ENCODE measurements at regions not wholly inside any gene's neighbourhood (a gene's known extent, or its start where the extent isn't known, plus 50 kb on each side); places are given as distances from the start of the nearest gene placed in this dataset.
A peak's percentile ranks its signal among the peaks of the same experiment; 100 is the strongest.

DNA sequence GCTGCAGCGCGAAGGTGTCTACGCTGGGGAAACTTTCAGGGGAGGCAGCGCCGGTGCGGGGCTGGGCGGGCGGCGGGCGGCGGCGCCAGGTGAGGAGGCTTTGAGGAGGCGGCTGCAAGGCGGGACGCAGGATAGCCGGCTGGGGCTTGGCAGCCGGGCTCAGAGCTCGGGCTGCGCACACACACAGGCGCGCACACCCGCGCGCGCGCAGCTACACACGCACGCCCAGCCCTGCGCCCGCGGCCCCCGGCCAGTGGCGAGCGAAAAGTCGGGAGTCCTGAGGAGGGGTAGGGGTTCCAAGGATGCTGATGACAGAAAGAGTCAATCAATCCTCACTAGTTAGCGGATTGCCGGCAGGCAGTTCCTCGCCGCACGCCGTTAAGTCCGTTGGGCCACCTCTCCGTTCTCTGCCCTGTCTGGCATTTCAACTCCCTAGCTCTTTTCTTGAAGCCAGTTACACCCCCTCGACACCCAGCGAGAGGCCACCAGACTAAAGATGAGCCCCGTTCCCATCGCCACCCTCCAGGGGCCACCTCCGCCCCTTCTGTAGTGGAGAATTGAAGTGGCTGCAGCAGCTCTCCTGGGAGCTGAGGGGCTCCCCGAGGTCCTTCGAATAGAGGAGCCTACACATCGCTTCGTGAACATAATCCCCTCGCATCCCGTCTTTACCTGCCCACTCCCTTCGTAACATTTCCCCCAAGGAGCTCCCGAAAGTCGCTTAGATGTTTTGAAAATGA is 1640.3 kb upstream of the C9orf72 start, which contains the start of gene LINGO2:
Gene LINGO2 (minus strand): TSS at position 185 of the 737 bp plus-strand sequence.
- no peaks in the 10 kb centered on the region for H3K9me3 ChIP-seq (ENCODE audit: insufficient read depth in 2 of 2, low read depth in 1 of 2, low read length in 1 of 2)
- POLR2A ChIA-PET (ENCODE audit: partially characterized antibody): interaction anchor here (0.7 to 1.3 kb wide), 4 partner anchors 14 to 525 kb away, joined by 3 read pairs; no protein-coding TSS in a partner anchor
- peaks cover 0 to 1% of the 10 kb centered on the region in 2 experiments for H4K20me1 ChIP-seq (replicated peaks in 1 of 2; ENCODE audit: control insufficient read depth in 1 of 2, insufficient read depth in 2 of 2, low read length in 2 of 2)
- peaks cover 0 to 16% (median 10%) of the 10 kb centered on the region in 4 experiments; a peak in 6 of 7 replicates for H3K27me3 ChIP-seq (replicated peaks in 1 of 4; ENCODE audit: control insufficient read depth in 3 of 4, extremely low read depth in 1 of 4, insufficient read depth in 3 of 4, low read length in 3 of 4)
- H3K9ac ChIP-seq (replicated peaks in 1 of 4; ENCODE audit: extremely low read depth in 1 of 4, low read depth in 3 of 4, low read length in 3 of 4): peak within 1 kb of the TSS in 3 of 4 experiments; percentile 16 to 64 (median 53); a peak in 4 of 7 replicates
- peaks cover 31% of the 10 kb centered on the region for H3K23me2 ChIP-seq (ENCODE audit: low read depth, low read length)
- H3K56ac ChIP-seq (replicated peaks; ENCODE audit: insufficient read length, low read depth, low read length): no peak within 1 kb of the TSS
- H4K91ac ChIP-seq (replicated peaks; ENCODE audit: insufficient read length, low read length): no peak within 1 kb of the TSS
- H3K23ac ChIP-seq (ENCODE audit: insufficient read length): no peak within 1 kb of the TSS
- H3K79me1 ChIP-seq (ENCODE audit: low read depth, low read length): no peaks in the 10 kb centered on the region
- H3K4me3 ChIP-seq (ENCODE audit: extremely low read depth in 1 of 4, insufficient read depth in 2 of 4, low read depth in 3 of 4, low read length in 4 of 4): peak within 1 kb of the TSS; percentile 49 to 89 (median 86)
- peak within 1 kb of the TSS; percentile 98 for H2AFZ ChIP-seq (ENCODE audit: low read length)
- no peak within 1 kb of the TSS for H2BK120ac ChIP-seq (replicated peaks; ENCODE audit: low read depth, low read length)
- no peak within 1 kb of the TSS for H2AK5ac ChIP-seq (ENCODE audit: low read depth, low read length)
- CTCF ChIA-PET (ENCODE audit: partially characterized antibody): interaction anchor here (0.5 to 1.6 kb wide), 14 partner anchors 11 to 867 kb away, joined by 3 to 5 read pairs (median 4); no protein-coding TSS in a partner anchor
- peak within 1 kb of the TSS; percentile 85 for H3K18ac ChIP-seq (ENCODE audit: extremely low read depth, low read length)
- H4K5ac ChIP-seq (ENCODE audit: insufficient read length, low read depth, low read length): no peak within 1 kb of the TSS
- H3K4ac ChIP-seq (replicated peaks; ENCODE audit: insufficient read length, low read depth, low read length): no peak within 1 kb of the TSS
- H3K36me3 ChIP-seq (ENCODE audit: control insufficient read depth in 2 of 4, insufficient read depth in 4 of 4, low read length in 3 of 4): no peaks in the 10 kb centered on the region
- peaks cover 3 to 9% (median 6%) of the 10 kb centered on the region in 4 experiments; a peak in 5 of 7 replicates for H3K4me1 ChIP-seq (replicated peaks in 1 of 4; ENCODE audit: control insufficient read depth in 3 of 4, insufficient read depth in 4 of 4, low read length in 3 of 4)
- 1% methylated on average over 45 of the region's 57 CpGs; no CpG with 5 or more reads in 1 of the 2 experiments for WGBS, 2 experiments (ENCODE audit: extremely low coverage in 1 of 2, insufficient coverage in 1 of 2, insufficient read length in 1 of 2, insufficient replicate concordance in 2 of 2, low coverage in 1 of 2, low lambda C conversion rate in 2 of 2, missing lambda C conversion rate in 1 of 2)
- FAIRE-seq (no peak), DNase-seq (ENCODE audit: low read depth in 1 of 2, low spot score in 2 of 2) (peak in 1 of 2 experiments; percentile 83)
- no peak within 1 kb of the TSS; the same call in 1 of the 2 replicates for H3K27ac ChIP-seq (ENCODE audit: low read depth, low read length)
- peak within 1 kb of the TSS; percentile 36; the same call in 1 of the 2 replicates for H2BK5ac ChIP-seq (ENCODE audit: low read depth, low read length)
- H2BK15ac ChIP-seq (ENCODE audit: low read length): 0 out of 2 replicates have a peak within 1 kb of the TSS, but pooled peaks have one; percentile 46
- no peak within 1 kb of the TSS for H3K14ac ChIP-seq (ENCODE audit: insufficient read length)
- H2BK12ac ChIP-seq (ENCODE audit: low read depth, low read length): no peak within 1 kb of the TSS; the same call in 1 of the 2 replicates
- no peak within 1 kb of the TSS for H4K8ac ChIP-seq (ENCODE audit: extremely low read depth, insufficient read depth, low read length)
- no peak within 1 kb of the TSS for H2BK20ac ChIP-seq (ENCODE audit: low read length)
- H3K79me2 ChIP-seq (ENCODE audit: control insufficient read depth in 1 of 2, insufficient read depth in 2 of 2, low read length in 2 of 2): peaks cover 0 to 30% of the 10 kb centered on the region in 2 experiments; a peak in 2 of 4 replicates
- H3K4me2 ChIP-seq (ENCODE audit: insufficient read depth in 1 of 2, low read depth in 2 of 2, low read length in 2 of 2): peak within 1 kb of the TSS; percentile 99
- TF ChIP-seq KDM1A (IDR thresholded peaks at IDR 0.05; ENCODE audit: borderline replicate concordance, low read length): peak; percentile 41; the same call in 1 of the 2 replicates
- no peak for TF ChIP-seq CBX8 (IDR thresholded peaks at IDR 0.05; ENCODE audit: borderline replicate concordance, low read depth, low read length)
- TF ChIP-seq ASH2L (IDR thresholded peaks at IDR 0.05; ENCODE audit: low read length): no peak
- no peak for TF ChIP-seq JUND (IDR thresholded peaks at IDR 0.05; ENCODE audit: low read length)
- TF ChIP-seq, protein P1, sequence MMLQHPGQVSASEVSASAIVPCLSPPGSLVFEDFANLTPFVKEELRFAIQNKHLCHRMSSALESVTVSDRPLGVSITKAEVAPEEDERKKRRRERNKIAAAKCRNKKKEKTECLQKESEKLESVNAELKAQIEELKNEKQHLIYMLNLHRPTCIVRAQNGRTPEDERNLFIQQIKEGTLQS (IDR thresholded peaks at IDR 0.05; ENCODE audit: insufficient read depth, low read depth, low read length): no peak
